ENCODE measurements at regions not wholly inside any gene's neighbourhood (a gene's known extent, or its start where the extent isn't known, plus 50 kb on each side); places are given as distances from the start of the nearest gene placed in this dataset.

- TF ChIP-seq CTCF (IDR thresholded peaks at IDR 0.05; ENCODE audit: borderline replicate concordance, insufficient read depth, low read depth, low read length), result no peak
Measured at GRCh38 chr13:109671919-109672318, 114.5 kb downstream of the IRS2 start.

GRCh38 chr13:109670776-109671175 lies 115.6 kb downstream of the IRS2 start:
- no peak overlapping the region for H3K4me3 ChIP-seq (ENCODE audit: low read depth, low read length)
- TF ChIP-seq CTCF (IDR thresholded peaks at IDR 0.05; ENCODE audit: borderline replicate concordance, insufficient read depth, low read depth, low read length), result no peak

More at GRCh38 chr13:109671919-109672318, 114.5 kb downstream of the IRS2 start:
- no peak overlapping the region for H3K4me3 ChIP-seq (ENCODE audit: low read depth, low read length)

GRCh38 chr13:109669956-109670355 lies 116.4 kb downstream of the IRS2 start:
- H3K4me3 ChIP-seq (ENCODE audit: low read depth, low read length), result no peak overlapping the region
- no peak for TF ChIP-seq CTCF (IDR thresholded peaks at IDR 0.05; ENCODE audit: borderline replicate concordance, insufficient read depth, low read depth, low read length)

GRCh38 chr13:109669234-109669612 lies 117.2 kb downstream of the IRS2 start:
- no peak overlapping the region for H3K4me3 ChIP-seq (ENCODE audit: low read depth, low read length)
- TF ChIP-seq CTCF (IDR thresholded peaks at IDR 0.05; ENCODE audit: borderline replicate concordance, insufficient read depth, low read depth, low read length), result no peak

GRCh38 chr13:109668433-109669233 lies 117.8 kb downstream of the IRS2 start:
- H3K4me3 ChIP-seq (ENCODE audit: low read depth, low read length), result no peak overlapping the region
- no peak for TF ChIP-seq CTCF (IDR thresholded peaks at IDR 0.05; ENCODE audit: borderline replicate concordance, insufficient read depth, low read depth, low read length)

- TF ChIP-seq CTCF (IDR thresholded peaks at IDR 0.05; ENCODE audit: borderline replicate concordance, insufficient read depth, low read depth, low read length), result no peak
- no peak overlapping the region for H3K4me3 ChIP-seq (ENCODE audit: low read depth, low read length)
Measured at GRCh38 chr13:109667807-109668291, 118.5 kb downstream of the IRS2 start.

GRCh38 chr13:109667056-109667455 lies 119.3 kb downstream of the IRS2 start:
- no peak overlapping the region for H3K4me3 ChIP-seq (ENCODE audit: low read depth, low read length)
- no peak for TF ChIP-seq CTCF (IDR thresholded peaks at IDR 0.05; ENCODE audit: borderline replicate concordance, insufficient read depth, low read depth, low read length)

Data from GM12875 (cell line).